DMS114 treated with DMSO at 0.1 percent for 48 hours (cell line): ENCODE measurements at regions not wholly inside any gene's neighbourhood (a gene's known extent, or its start where the extent isn't known, plus 50 kb on each side); places are given as distances from the start of the nearest gene placed in this dataset.

Source experiments
- DNase-seq: peaks from one replicate; lab custom pipeline; 2025; ENCODE audit not compliant: unreplicated experiment; lab: John Stamatoyannopoulos, UW

DNA sequence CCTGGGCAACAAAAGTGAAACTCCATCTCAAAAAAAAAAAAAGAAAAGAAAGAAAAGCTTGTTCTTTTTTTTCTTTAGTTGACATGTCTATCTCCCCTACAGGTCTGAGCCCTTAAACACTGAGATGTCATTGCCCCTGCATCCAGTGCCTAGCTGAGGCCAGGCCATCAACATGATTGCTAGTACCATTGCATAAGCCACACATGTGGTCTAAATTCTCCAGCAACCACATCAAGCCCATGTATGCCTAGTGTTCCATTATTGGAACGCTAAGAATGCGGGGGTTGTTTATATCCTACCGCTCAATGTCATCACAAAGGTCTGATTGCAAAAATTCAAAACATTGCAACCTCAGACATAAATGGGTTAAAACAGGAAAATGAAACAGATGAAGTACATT lies 62.7 kb downstream of the NPTX2 start:
- DNase-seq = no peak

DNA sequence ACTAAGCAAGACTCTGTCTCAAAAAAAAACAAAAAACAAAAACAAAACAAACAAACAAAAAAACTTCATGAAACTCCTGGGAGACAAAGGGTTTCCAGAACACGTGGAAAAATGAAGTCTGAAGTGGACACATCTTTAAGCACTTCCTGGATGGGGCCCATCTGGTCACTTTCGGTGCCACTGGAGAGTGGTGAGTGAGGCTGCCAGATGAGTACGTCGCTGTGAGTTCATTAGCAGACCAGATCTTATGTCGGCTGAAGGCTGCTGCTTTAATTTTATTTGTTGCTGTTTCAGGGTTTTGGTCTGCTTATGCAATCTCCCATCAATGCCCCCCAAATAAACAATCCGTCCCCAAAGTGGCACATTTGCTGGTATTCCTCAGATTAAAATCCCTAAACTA lies 64.4 kb downstream of the NPTX2 start:
- DNase-seq = no peak

DNA sequence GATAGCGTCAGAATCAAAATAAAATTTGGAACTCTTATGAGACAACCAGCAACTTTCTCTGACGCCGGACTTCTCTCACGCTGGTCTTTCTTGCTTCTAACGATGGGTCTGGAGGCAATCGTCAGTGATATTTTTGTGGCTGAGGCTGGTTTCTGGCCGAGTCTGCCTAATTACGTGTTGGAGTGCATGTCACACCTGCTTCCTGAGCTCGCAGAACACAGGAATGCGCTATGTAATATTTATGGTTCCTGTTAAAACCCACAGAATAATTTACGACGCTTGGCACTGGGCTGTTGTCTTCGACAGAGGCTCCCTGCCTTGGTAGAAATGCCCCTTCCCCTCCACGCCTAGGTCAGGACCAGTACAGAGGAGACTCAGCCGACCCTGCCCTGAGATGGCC lies 64.9 kb downstream of the NPTX2 start:
- no peak for DNase-seq

DNA sequence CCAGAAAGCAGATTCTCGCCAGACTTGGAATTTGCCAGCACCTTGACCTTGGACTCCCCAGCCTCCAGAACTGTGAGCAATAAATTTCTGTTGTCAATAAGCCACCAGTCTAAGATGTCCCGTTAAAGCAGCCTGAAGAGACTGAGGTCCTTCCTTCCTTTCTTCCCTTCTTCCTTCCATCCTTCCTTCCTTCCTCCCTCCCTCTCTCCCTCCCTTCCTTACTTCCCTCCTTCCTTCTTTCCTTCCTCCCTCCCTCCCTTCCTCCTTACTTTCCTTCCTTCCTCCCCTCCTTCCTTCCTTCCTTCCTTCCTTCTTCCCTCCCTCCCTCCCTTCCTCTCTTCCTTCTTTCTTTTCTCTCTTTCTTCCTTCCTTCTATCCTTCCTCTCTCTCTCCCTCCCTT lies 66.4 kb downstream of the NPTX2 start:
- DNase-seq = no peak

DNA sequence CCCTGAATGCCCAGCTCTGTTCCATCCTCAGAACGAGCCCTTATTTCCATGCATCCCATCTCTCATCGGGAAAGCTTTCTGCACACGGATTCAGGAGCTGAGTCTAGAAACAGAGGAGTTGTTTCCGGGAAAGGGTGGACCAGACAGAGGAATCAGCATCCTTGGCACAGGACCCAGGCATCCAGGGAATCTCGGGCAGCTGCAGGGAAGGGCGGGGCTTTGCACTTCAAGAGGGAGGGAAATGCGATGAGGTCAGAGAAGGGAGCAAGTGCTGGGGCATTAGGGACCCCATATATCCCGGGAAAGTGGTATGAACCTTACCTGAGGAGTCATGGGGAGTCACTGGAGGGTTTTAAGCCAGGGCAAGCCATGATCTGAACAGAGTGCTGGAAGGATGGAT lies 68.5 kb downstream of the NPTX2 start:
- no peak for DNase-seq

DNA sequence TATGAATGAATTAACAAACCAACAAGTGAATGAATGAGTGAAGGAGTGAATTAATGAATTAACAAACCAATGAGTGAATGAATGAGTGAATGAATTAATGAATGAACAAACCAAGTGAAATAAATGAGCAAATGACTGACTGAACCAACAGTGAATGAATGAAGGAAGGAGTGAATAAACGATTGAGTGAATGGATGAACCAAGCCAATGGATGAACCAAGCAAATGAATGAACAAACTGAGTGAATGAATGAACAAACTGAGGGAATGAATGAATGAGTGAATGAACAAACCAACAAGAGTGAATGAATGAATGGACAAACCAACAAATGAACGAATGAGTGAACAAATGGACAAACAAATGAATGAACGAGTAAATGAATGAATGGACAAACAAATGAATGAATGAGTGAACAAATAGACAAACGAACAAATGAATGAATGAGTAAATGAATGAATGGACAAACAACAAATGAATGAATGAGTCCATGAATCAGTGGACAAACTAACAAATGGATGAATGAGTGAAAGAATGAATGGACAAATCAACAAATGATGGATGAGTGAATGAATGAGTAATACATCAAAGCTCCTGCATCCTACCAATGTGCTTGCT lies 69.5 kb downstream of the NPTX2 start:
- DNase-seq = no peak

DNA sequence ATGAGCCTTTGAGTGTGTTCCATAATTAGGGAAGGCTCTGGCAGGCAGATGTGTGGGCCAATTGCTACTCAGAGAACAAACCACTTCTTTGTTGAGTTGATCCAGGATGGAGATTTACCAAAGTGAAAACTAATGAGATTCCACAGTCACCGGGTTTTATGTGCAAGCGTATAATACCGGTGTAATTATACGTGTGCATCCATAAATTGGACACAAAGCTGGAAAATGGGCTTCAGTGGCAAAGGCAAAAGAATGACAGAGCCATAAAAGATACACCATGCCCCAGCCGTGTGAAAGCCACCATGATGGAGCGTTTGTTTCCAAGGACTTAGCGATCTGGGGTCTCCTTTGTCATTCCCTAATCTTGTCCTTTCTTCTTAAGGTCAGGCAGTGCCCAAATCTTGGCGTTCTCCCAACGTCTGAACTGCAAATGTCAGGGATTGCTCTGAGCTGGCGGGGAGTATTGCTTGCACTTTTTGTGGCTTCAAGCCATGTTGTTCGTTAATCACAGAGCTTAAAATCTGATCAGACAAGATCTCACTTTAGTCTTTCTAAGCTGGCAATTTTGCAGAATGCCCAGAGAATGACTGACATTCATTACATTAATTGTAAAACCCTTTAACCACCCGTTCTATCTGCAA lies 70.1 kb downstream of the NPTX2 start:
- DNase-seq = no peak

DNA sequence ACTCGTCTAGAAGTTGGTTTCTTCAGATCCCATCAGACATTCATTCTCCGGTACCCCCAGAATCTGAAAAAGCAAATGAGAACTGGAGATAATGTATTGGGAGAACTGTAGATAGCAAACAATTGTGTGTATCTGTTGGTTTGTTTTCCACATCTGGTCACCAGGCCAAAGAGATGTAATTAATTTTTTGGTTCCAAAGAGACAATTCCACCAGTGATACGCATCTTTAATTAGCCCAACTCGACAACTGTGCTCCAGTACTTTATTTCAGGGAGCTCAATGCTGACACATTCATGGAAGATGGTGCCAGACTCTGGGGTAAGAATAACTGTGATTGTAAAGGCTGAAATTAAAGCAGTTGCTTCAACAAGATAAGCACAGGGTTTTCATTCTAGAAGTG lies 74.5 kb downstream of the NPTX2 start:
- no peak for DNase-seq

DNA sequence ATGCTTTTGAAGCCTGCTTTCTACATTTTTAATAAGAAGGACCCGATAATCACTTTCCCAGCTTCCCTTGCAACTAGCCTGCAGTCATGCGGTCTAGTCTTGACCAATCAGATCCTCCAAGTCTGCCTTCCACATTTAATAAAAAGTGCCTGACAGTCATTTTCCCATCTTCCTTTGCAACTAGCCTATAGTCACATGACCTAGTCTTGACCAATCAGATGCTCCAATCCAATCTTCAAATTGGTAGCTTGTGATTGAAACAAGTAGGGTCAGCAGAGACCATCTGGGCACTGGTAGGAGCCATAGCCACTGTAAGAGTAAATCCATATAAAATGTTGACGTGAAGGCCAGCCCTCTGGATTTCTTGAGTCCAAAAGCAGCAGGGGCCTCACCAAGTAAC lies 80.0 kb downstream of the NPTX2 start:
- DNase-seq = no peak

DNA sequence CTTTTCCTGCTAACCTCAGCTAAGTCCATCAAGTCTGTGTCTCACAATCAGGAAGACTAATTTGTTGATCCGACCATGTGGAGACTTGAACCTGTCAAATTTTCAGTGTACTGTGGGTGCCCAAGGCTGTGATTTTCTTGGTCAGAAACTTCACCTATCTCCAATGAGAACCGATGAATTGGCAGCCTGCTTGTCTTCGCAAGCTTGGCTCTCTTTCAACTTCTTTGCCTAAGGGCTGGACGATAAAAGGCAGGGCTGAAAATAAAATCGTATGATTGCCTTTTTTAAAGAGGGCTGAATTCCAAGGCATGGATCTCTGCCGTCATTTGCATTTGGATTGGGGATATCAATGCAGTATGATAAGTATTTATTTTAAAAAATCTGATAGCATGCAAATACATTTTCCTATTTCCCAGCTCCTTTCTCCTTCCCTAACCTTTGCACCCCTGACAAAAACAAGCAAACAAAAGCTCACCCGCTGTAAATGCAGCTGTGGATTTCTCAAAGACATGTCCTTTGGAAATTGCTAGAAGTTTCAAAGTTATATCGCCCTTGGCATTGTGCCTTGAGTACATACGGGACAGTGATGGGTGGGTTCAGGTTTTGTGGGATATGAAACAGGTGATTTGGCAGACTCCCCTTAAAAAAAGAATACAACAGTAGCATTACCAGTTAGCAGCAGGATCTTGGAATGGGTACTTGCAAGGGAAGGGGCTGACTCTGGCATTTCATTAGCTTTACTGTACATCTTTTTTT lies 80.6 kb downstream of the NPTX2 start:
- no peak for DNase-seq

DNA sequence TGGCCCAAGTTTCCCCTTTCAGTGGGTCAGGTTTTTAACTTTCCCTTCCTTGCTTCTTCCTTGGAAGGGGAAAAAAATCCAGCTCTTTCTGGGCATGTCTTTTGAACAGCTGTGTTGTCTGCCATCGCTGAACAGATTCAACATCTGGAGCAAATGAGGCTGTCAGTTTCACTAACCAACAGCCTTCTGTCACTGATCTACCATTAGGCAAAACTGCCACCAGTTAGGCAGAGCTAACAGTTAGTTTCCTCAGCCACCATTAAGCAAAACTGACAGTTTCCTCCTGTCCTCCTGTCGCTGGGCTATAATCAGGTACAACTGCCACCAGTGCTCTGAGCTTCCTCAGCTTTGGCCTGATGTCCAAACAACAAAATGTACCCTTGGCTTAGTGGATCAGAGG lies 81.9 kb downstream of the NPTX2 start:
- DNase-seq = no peak

DNA sequence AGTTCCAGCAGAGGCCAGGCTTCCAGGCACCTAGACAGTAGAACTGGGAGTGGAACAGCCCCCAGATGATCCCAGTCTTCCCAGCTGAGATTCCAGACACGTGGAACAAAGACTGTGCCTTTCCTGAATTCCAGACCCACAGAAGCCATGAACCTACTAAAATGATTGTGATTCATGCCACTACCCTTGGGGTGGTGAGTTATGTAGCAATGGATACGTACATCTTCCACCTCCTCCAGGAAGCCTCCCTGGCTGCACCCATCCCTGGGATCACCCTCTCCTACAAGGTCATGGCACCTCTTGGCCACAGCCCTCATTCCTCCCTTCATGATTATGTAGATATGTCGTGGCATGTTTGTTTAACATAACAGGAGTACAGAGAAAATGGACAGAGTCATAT lies 83.4 kb downstream of the NPTX2 start:
- DNase-seq = no peak

DNA sequence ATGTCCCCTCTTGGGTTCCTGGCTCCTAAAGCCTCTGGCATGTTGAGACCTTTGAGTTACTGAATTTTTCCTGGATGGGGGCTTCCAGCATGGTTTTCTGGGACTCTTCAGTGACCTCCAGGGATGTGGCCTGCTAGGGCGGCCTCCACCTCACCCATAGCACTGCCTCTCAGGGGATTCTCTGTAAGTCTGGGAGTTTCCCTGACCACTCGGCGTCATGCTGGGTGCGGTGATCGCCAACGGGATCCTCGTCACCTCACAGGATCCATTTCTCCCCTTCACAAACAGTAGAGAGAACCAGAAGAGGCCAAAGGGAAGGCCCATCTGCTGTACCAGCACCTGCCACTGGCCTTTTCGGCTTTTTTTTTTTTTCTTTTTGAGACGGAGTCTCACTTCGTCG lies 84.3 kb downstream of the NPTX2 start:
- no peak for DNase-seq

DNA sequence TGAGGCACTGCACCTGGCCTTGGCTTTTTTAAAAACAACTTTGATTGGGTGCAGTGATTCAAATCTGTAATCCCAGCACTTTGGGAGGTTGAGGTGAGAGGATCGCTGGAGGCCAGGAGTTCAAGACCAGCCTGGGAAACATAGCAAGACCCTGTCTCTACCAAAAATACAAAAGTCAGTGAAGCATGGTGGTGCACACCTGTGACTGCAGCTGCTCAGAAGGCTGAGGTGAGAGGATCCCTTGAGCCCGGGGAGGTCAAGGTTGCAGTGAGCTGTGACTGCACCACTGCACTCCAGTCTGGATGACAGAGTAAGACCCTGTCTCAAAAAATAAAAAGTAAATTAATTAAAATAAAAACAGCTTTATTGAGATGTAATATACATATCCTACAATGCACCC lies 84.9 kb downstream of the NPTX2 start:
- DNase-seq = no peak

DNA sequence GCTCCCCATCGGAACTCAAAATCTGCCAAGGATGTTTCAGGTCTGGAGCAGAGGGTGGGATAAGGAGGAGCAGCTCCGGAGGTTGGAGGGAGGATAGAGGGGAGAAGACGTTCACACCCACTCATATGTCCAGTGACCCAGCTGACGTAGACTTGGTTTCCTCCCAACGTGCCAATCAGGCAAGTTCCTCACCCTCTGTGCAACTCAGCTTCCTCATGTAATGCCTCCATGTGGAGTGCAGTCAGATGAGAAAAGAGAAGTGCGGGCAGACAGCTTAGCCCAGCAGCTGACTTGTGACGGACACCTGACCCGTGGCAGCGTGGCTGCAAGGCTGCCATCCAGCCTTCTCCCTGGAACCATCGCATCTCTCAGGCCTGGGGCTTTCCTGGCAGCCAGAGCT lies 86.8 kb downstream of the NPTX2 start:
- no peak for DNase-seq

DNA sequence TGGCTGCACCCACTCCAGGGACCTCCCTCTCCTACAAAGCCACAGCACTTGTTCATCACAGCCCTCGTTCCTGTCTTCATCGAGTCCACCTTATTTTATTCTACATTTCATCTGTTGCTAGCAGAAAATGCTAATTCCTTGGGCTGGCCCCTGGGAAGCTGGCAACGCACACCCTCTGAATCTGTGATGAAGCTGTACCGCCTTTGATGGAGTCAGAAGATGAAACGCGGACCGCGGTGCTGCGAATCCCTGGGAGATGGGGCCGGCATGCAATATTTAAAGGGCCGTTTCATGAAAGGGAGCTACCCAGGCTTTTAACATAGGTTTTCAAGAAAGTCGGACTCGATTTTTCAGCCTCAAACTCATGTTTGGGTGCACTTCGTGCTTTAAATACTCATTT lies 88.5 kb downstream of the NPTX2 start:
- DNase-seq = no peak

DNA sequence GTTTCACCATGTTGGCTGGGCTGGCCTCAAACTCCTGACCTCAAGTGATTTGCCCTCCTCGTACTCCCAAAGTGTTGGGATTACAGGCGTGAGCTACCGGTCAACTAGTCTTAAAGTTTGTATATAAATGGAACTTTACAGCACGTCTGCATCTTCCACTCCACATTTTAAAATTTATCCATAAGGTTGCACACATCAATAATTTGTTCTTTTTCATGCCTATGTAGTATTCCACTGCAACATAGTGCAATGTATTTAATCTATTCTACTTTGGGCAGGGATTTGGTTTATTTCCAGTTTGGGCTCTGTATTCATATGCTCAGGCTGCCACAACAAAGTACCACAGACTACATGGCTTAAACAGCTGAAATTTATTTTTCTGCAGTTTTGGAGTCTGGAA lies 90.0 kb downstream of the NPTX2 start:
- no peak for DNase-seq

DNA sequence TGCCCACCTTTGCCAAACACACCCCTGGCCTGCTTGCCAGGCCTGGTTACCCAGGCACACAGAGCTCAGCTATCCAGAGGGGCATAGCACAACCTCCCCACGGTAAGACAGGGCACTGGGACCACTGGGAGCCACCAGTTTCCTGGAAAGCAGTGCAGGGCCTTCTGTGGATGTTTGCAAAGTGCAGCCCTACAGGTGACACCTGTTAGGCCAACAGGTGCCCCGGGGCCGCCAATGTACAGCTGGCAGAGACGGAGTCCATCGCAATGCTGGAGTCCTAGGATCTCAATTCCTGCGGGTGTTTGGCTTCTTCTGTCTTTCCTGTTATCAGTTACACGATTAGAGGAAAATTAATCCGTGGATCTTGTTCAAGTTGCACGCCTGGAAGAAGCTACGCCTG lies 94.9 kb downstream of the NPTX2 start:
- DNase-seq = no peak

DNA sequence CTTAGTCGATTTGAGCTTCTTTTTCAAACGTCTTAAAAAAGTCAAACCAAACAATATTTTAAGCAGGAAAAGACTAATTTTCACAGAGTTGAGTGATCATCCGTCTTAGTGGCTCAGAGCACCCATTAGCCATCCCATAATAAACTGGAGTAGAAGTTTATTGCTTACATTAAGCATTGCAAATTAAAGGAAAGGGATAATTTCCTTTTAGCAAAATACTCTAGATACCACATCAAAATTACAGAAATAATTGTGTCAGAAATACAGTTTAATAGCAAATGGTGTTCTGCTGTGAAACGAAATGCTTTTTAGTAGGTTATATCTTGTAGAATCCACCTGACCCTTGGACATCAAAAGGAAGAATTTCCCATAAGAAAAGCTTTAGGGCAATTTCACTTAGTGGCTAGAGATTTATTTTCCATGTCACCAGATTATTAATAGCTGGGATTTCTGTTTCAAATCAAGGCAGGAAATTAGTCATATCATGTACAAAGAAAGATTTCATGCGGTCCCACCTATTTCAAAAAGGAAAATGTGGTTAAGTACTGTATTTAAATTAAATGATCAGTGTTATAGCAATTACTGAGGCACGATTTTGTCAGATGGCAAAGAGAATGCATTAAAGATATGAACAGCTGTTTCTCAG lies 96.2 kb downstream of the NPTX2 start:
- no peak for DNase-seq

DNA sequence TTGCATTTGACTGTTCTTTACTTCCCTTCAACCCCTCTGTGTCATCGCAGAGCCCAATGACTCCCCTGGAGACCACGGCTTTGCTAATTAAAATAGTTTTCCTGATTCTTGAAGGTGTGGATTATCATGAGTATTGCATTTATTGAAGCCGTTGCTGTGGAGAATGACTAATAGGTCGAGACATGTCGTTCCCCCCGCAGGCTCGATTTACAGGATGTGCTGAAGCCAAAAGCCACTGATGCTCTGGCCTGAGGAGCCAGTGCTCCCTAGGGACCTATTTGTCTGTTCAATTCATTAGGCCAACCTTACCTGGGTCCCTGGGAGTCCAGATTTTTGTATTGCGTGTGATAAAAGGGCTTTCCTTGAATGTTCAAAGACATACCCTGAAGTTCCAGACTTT lies 102.3 kb downstream of the NPTX2 start:
- no peak for DNase-seq

DNA sequence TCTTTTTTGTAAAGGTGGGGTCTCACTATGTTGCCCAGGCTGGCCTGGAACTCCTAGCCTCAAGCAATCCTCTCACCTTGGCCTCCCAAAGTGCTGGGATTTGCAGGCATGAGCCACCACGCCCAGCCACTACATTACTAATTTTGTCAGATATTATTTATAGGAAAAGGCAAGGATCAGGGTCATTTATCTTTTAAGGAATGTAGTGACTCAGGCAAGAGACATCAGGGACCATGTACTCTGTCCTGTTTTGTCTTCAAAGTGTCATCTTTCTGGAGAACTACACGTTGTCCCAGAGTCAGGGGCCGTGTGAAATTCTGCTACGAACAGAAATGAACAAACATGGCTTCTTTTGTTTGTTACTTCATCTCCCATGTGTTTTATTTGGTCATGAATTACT lies 105.3 kb downstream of the NPTX2 start:
- no peak for DNase-seq

DNA sequence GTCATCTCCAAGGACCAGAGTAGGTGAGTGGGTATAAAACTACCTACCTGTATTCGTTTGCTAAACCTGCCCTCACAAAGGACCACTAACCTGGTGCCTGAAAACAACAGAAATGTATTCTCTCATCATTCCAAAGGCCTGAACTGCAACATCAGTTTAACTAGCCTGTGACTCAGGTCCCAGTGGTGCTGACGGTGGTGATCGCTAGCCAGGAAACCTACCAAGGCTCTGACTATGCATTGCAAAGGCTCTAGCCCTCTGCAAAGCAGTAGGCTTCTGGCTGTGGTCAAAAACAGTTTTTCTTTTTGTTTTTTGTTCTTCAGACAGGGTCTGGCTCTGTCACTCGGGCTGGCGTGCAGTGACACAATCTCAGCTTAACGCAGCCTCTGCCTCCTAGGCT lies 107.5 kb downstream of the NPTX2 start:
- no peak for DNase-seq
